ENCODE measurements at regions not wholly inside any gene's neighbourhood (a gene's known extent, or its start where the extent isn't known, plus 50 kb on each side); places are given as distances from the start of the nearest gene placed in this dataset.
A peak's percentile ranks its signal among the peaks of the same experiment; 100 is the strongest.

- no peak overlapping the region for H3K4me3 ChIP-seq (ENCODE audit: low read depth, low read length)
- in situ Hi-C loops (cut with HindIII; ENCODE audit: low sequenced_read_pairs): no loop called here
- peak; percentile 16 for DNase-seq (ENCODE audit: low read depth, low spot score)
- TF ChIP-seq, protein P1, sequence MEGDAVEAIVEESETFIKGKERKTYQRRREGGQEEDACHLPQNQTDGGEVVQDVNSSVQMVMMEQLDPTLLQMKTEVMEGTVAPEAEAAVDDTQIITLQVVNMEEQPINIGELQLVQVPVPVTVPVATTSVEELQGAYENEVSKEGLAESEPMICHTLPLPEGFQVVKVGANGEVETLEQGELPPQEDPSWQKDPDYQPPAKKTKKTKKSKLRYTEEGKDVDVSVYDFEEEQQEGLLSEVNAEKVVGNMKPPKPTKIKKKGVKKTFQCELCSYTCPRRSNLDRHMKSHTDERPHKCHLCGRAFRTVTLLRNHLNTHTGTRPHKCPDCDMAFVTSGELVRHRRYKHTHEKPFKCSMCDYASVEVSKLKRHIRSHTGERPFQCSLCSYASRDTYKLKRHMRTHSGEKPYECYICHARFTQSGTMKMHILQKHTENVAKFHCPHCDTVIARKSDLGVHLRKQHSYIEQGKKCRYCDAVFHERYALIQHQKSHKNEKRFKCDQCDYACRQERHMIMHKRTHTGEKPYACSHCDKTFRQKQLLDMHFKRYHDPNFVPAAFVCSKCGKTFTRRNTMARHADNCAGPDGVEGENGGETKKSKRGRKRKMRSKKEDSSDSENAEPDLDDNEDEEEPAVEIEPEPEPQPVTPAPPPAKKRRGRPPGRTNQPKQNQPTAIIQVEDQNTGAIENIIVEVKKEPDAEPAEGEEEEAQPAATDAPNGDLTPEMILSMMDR (IDR thresholded peaks at IDR 0.05; ENCODE audit: low read depth, low read length): no peak
These were observed 187.0 kb upstream of the ISX start for GRCh38 chr22:34879001-34879400.

DNA sequence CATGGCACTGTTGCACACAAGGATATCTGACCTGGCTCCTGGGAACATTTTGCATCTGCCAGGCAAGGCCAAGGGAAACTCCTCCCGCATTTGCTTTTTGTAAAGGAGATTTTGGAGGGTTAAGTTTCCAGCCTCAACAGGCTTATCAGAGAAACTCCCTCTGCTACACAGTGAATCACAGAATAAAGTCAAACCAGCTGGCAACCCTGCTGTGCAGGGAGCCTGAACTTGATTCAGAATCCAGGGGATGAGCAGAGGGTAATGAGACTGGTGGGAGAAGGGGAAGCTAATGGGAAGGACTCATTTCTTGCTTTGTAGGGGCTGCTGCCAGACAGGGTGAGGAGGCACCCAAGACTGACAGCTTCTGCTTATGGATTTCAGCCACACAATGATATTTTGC is 185.3 kb upstream of the ISX start:
- no peak for DNase-seq (ENCODE audit: low read depth, low spot score)
- TF ChIP-seq, protein P1 (IDR thresholded peaks at IDR 0.05; ENCODE audit: low read depth, low read length): no peak
- H3K4me3 ChIP-seq (ENCODE audit: low read depth, low read length): no peak overlapping the region
- in situ Hi-C loops (cut with HindIII; ENCODE audit: low sequenced_read_pairs): no loop called here

GRCh38 chr22:34881453-34881852 is 184.5 kb upstream of the ISX start:
- in situ Hi-C loops (cut with HindIII; ENCODE audit: low sequenced_read_pairs): no loop called here

DNA sequence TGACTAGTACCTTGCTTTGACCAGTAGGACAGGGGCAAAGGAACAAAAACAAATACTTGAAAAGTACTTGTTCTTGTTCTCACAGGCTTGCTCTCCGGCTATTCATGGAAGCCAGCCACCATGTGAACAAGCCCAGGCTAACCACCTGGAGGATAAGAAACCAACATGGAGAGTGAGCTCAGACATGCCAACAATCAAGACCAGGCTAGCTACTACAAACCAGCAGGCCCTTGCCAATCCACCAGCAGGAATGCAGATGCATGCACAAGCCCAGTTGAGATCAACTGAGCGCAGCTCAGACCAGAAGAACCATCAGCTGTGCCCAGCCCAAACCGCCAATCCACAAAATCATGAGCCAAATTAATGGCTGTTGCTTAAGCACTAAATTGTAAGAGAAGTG is 180.1 kb upstream of the ISX start:
- TF ChIP-seq, protein P1 (IDR thresholded peaks at IDR 0.05; ENCODE audit: low read depth, low read length): no peak
- DNase-seq (ENCODE audit: low read depth, low spot score): no peak
- in situ Hi-C loops (cut with HindIII; ENCODE audit: low sequenced_read_pairs): no loop called here
- no peak overlapping the region for H3K4me3 ChIP-seq (ENCODE audit: low read depth, low read length)

More at GRCh38 chr22:34881453-34881852, 184.5 kb upstream of the ISX start:
- H3K4me3 ChIP-seq (ENCODE audit: low read depth, low read length): no peak overlapping the region
- TF ChIP-seq, protein P1 (IDR thresholded peaks at IDR 0.05; ENCODE audit: low read depth, low read length): no peak
- DNase-seq (ENCODE audit: low read depth, low spot score): no peak

- no peak overlapping the region for H3K4me3 ChIP-seq (ENCODE audit: low read depth, low read length)
- in situ Hi-C loops (cut with HindIII; ENCODE audit: low sequenced_read_pairs): no loop called here
- TF ChIP-seq, protein P1 (IDR thresholded peaks at IDR 0.05; ENCODE audit: low read depth, low read length): no peak
- DNase-seq (ENCODE audit: low read depth, low spot score): no peak
These were observed 179.6 kb upstream of the ISX start for GRCh38 chr22:34886391-34886790.

DNA sequence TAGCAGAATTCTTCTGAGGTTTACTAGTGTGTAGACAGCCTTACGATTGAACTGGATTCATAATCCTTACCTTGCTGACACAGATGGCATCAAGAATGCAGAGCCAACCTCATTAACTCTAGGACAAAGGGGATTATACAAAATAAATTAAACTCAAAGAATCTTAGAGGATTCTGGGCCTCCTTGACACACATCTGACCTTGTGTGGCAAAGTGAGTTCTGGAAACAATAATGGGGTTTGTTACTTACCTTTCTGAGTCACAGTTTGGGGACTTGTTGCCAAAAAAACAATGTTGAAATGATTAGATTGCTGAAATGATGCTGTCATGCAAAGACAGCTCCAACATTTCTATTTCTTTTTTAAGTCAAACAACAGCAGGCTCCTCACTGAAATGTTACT is 179.1 kb upstream of the ISX start:
- TF ChIP-seq, protein P1 (IDR thresholded peaks at IDR 0.05; ENCODE audit: low read depth, low read length): no peak
- in situ Hi-C loops (cut with HindIII; ENCODE audit: low sequenced_read_pairs): no loop called here
- H3K4me3 ChIP-seq (ENCODE audit: low read depth, low read length): no peak overlapping the region
- no peak for DNase-seq (ENCODE audit: low read depth, low spot score)

DNA sequence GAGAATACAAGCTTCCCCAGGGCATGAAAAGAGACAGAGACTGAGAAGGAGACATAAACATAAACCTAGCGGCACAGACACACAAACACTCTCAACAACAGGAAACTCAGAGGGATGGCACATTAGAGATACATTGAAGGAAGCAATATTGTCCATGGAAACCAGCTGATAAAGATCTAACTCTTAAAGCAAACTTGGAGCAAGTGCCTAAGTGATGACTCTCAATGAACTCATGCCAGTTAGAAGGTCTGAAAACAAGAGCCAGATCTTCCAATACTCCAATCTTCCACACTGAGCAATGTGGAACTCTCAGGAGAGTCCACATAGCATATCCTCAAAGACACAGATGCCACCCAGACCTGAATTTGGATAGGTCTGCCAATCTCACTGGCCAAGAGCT is 168.8 kb upstream of the ISX start:
- in situ Hi-C loops (cut with HindIII; ENCODE audit: low sequenced_read_pairs): no loop called here
- H3K4me3 ChIP-seq (ENCODE audit: low read depth, low read length): no peak overlapping the region
- TF ChIP-seq, protein P1 (IDR thresholded peaks at IDR 0.05; ENCODE audit: low read depth, low read length): no peak
- no peak for DNase-seq (ENCODE audit: low read depth, low spot score)
